HAP-1 (cell line): ENCODE measurements at regions not wholly inside any gene's neighbourhood (a gene's known extent, or its start where the extent isn't known, plus 50 kb on each side); places are given as distances from the start of the nearest gene placed in this dataset.
A peak's percentile ranks its signal among the peaks of the same experiment; 100 is the strongest.

ENCODE experiments used
- DNase-seq, 2 experiments: peaks; one replicate each; pipeline ENCODE4 v3.0.0-alpha.2; 2016 to 2020; ENCODE audit warnings: low spot score in 2 of 2
- H3K27me3 ChIP-seq: fragments of 250-450 bp; sonication (Bioruptor Pico); 2 replicates; pipeline ENCODE4 v1.5.1; 2020; ENCODE audit warnings: low read depth, mild to moderate bottlenecking, moderate library complexity
- H3K36me3 ChIP-seq: fragments of 250-450 bp; sonication (Bioruptor Pico); replicated peaks from 2 replicates; pipeline ENCODE4 v1.5.1; 2020; ENCODE audit warnings: mild to moderate bottlenecking
- H3K4me1 ChIP-seq: fragments of 250-450 bp; sonication (Bioruptor Pico); 2 replicates; pipeline ENCODE4 v1.5.1; 2020; ENCODE audit warnings: mild to moderate bottlenecking
- H3K4me3 ChIP-seq: fragments of 250-450 bp; sonication (Bioruptor Pico); 2 replicates; pipeline ENCODE4 v1.5.1; 2020; ENCODE audit warnings: mild to moderate bottlenecking, moderate library complexity
- H3K9me3 ChIP-seq: fragments of 250-450 bp; sonication (Bioruptor Pico); 2 replicates; pipeline ENCODE4 v1.5.1; 2020; ENCODE audit warnings: mild to moderate bottlenecking, moderate library complexity
- in situ Hi-C: fragments of 300-500 bp; cut with MboI; formaldehyde crosslinking; loops from 3 replicates; pipeline ENCODE4 v1.14.3; 2020; ENCODE audit warnings: low sequenced_read_pairs, inconsistent platforms, mixed read lengths

- Histone ChIP-seq H3K4me3 (no peak overlapping the region), H3K27me3 (no peaks in the 10 kb centered on the region), H3K4me1 (no peaks in the 10 kb centered on the region), H3K9me3 (no peaks in the 10 kb centered on the region), H3K36me3 (no peaks in the 10 kb centered on the region)
- DNase-seq, result no peak
- in situ Hi-C loops, result no loop called here
These were observed 181.4 kb downstream of the OPA1 start for GRCh38 chr3:193774272-193774915.

- no peak for DNase-seq
- Histone ChIP-seq H3K9me3 (no peaks in the 10 kb centered on the region), H3K36me3 (no peaks in the 10 kb centered on the region), H3K4me3 (no peak overlapping the region), H3K4me1 (no peaks in the 10 kb centered on the region), H3K27me3 (no peaks in the 10 kb centered on the region)
- in situ Hi-C loops, result loop anchor here (25.0 kb wide), 1 partner anchor 187 kb away; no protein-coding TSS in a partner anchor
These were observed 181.9 kb downstream of the OPA1 start for GRCh38 chr3:193774916-193775285.

- Histone ChIP-seq H3K27me3 (no peaks in the 10 kb centered on the region), H3K36me3 (no peaks in the 10 kb centered on the region), H3K4me1 (no peaks in the 10 kb centered on the region), H3K9me3 (no peaks in the 10 kb centered on the region), H3K4me3 (no peak overlapping the region)
- peak in 1 of 2 experiments; percentile 28 for DNase-seq
- in situ Hi-C loops, result loop anchor here (25.0 kb wide), 1 partner anchor 187 kb away; no protein-coding TSS in a partner anchor
These were observed 182.5 kb downstream of the OPA1 start for GRCh38 chr3:193775421-193776077.

- Histone ChIP-seq H3K9me3 (no peaks in the 10 kb centered on the region), H3K27me3 (no peaks in the 10 kb centered on the region), H3K36me3 (no peaks in the 10 kb centered on the region), H3K4me3 (no peak overlapping the region), H3K4me1 (peaks cover 5% of the 10 kb centered on the region; the same call in 1 of the 2 replicates)
- no peak for DNase-seq
- in situ Hi-C loops, result loop anchor here (25.0 kb wide), 1 partner anchor 186 kb away; no protein-coding TSS in a partner anchor
These were observed 183.8 kb downstream of the OPA1 start for GRCh38 chr3:193776626-193777358.

- DNase-seq, result no peak
- Histone ChIP-seq H3K36me3 (no peaks in the 10 kb centered on the region), H3K27me3 (no peaks in the 10 kb centered on the region), H3K4me1 (peaks cover 5% of the 10 kb centered on the region; the same call in 1 of the 2 replicates), H3K4me3 (no peak overlapping the region), H3K9me3 (no peaks in the 10 kb centered on the region)
- in situ Hi-C loops, result loop anchor here (25.0 kb wide), 1 partner anchor 185 kb away; no protein-coding TSS in a partner anchor
These were observed 184.5 kb downstream of the OPA1 start for GRCh38 chr3:193777524-193777923.

- Histone ChIP-seq H3K4me1 (peaks cover 5% of the 10 kb centered on the region; the same call in 1 of the 2 replicates), H3K27me3 (no peaks in the 10 kb centered on the region)
- DNase-seq, result no peak
These were observed 185.7 kb downstream of the OPA1 start for GRCh38 chr3:193778676-193779075.

GRCh38 chr3:193779933-193780332 lies 186.9 kb downstream of the OPA1 start:
- Histone ChIP-seq H3K9me3 (no peaks in the 10 kb centered on the region), H3K4me1 (peaks cover 5% of the 10 kb centered on the region; the same call in 1 of the 2 replicates), H3K4me3 (no peak overlapping the region), H3K36me3 (no peaks in the 10 kb centered on the region), H3K27me3 (no peaks in the 10 kb centered on the region)
- in situ Hi-C loops, result loop anchor here (25.0 kb wide), 1 partner anchor 182 kb away; no protein-coding TSS in a partner anchor
- DNase-seq, result no peak

More at GRCh38 chr3:193778676-193779075, 185.7 kb downstream of the OPA1 start:
- in situ Hi-C loops, result loop anchor here (25.0 kb wide), 1 partner anchor 184 kb away; no protein-coding TSS in a partner anchor
- Histone ChIP-seq H3K36me3 (no peaks in the 10 kb centered on the region), H3K9me3 (no peaks in the 10 kb centered on the region), H3K4me3 (no peak overlapping the region)

GRCh38 chr3:193780397-193780796 lies 187.4 kb downstream of the OPA1 start:
- no peak for DNase-seq
- H3K9me3 ChIP-seq, result no peaks in the 10 kb centered on the region
- in situ Hi-C loops, result loop anchor here (25.0 kb wide), 1 partner anchor 182 kb away; no protein-coding TSS in a partner anchor
- no peaks in the 10 kb centered on the region for H3K36me3 ChIP-seq
- no peak overlapping the region for H3K4me3 ChIP-seq
- peaks cover 5% of the 10 kb centered on the region; the same call in 1 of the 2 replicates for H3K4me1 ChIP-seq
- H3K27me3 ChIP-seq, result no peaks in the 10 kb centered on the region

GRCh38 chr3:193780810-193781478 lies 187.9 kb downstream of the OPA1 start:
- Histone ChIP-seq H3K4me3 (no peak overlapping the region), H3K27me3 (no peaks in the 10 kb centered on the region), H3K36me3 (no peaks in the 10 kb centered on the region), H3K4me1 (peaks cover 5% of the 10 kb centered on the region; the same call in 1 of the 2 replicates), H3K9me3 (no peaks in the 10 kb centered on the region)
- in situ Hi-C loops, result loop anchor here (25.0 kb wide), 1 partner anchor 181 kb away; no protein-coding TSS in a partner anchor
- peak; percentile 81 to 87 for DNase-seq

- Histone ChIP-seq H3K36me3 (no peaks in the 10 kb centered on the region), H3K27me3 (no peaks in the 10 kb centered on the region), H3K9me3 (no peaks in the 10 kb centered on the region), H3K4me3 (no peak overlapping the region), H3K4me1 (peaks cover 5% of the 10 kb centered on the region; the same call in 1 of the 2 replicates)
- DNase-seq, result no peak
- in situ Hi-C loops, result loop anchor here (25.0 kb wide), 1 partner anchor 180 kb away; no protein-coding TSS in a partner anchor
These were observed 189.3 kb downstream of the OPA1 start for GRCh38 chr3:193782276-193782647.

GRCh38 chr3:193782747-193783146 lies 189.7 kb downstream of the OPA1 start:
- H3K4me1 ChIP-seq, result peaks cover 5% of the 10 kb centered on the region; the same call in 1 of the 2 replicates
- H3K4me3 ChIP-seq, result no peak overlapping the region
- H3K36me3 ChIP-seq, result no peaks in the 10 kb centered on the region
- no peak for DNase-seq
- no peaks in the 10 kb centered on the region for H3K27me3 ChIP-seq
- no peaks in the 10 kb centered on the region for H3K9me3 ChIP-seq
- in situ Hi-C loops, result loop anchor here (25.0 kb wide), 1 partner anchor 180 kb away; no protein-coding TSS in a partner anchor

GRCh38 chr3:193783166-193783896 lies 190.3 kb downstream of the OPA1 start:
- no peaks in the 10 kb centered on the region for H3K27me3 ChIP-seq
- no peaks in the 10 kb centered on the region for H3K9me3 ChIP-seq
- in situ Hi-C loops, result loop anchor here (25.0 kb wide), 1 partner anchor 179 kb away; no protein-coding TSS in a partner anchor
- no peaks in the 10 kb centered on the region for H3K36me3 ChIP-seq
- H3K4me3 ChIP-seq, result no peak overlapping the region
- DNase-seq, result no peak
- peaks cover 7% of the 10 kb centered on the region for H3K4me1 ChIP-seq
